ENCODE measurements at regions not wholly inside any gene's neighbourhood (a gene's known extent, or its start where the extent isn't known, plus 50 kb on each side); places are given as distances from the start of the nearest gene placed in this dataset. TPM values are rescaled to one million over a fixed set of nuclear protein-coding genes. Genes with fewer than 3 reads are reported as not detected.

DNA sequence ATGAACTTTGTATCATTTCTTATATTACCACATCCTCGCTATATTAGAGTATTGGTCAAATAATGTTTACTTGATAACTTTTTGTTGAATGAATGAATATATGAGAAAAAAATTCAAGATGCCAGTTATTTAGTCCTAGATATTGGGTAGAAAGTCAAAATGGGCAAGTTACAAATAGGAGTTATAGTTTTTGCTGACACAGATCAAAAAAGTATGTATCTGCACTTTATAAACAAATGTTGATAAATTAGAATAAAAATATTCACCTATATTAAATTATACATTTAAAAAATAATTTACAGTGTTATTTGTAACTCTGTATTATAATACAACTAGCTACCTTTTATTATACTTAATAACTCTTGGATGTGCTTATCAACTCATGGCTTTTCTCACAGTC, 57.8 kb upstream of the NDST4 start:
- no peak for TF ChIP-seq POLR2A (IDR thresholded peaks at IDR 0.05)
- TF ChIP-seq, protein P1, sequence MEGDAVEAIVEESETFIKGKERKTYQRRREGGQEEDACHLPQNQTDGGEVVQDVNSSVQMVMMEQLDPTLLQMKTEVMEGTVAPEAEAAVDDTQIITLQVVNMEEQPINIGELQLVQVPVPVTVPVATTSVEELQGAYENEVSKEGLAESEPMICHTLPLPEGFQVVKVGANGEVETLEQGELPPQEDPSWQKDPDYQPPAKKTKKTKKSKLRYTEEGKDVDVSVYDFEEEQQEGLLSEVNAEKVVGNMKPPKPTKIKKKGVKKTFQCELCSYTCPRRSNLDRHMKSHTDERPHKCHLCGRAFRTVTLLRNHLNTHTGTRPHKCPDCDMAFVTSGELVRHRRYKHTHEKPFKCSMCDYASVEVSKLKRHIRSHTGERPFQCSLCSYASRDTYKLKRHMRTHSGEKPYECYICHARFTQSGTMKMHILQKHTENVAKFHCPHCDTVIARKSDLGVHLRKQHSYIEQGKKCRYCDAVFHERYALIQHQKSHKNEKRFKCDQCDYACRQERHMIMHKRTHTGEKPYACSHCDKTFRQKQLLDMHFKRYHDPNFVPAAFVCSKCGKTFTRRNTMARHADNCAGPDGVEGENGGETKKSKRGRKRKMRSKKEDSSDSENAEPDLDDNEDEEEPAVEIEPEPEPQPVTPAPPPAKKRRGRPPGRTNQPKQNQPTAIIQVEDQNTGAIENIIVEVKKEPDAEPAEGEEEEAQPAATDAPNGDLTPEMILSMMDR (IDR thresholded peaks at IDR 0.05): no peak
- Histone ChIP-seq H3K4me1 (no peaks in the 10 kb centered on the region), H3K27me3 (no peaks in the 10 kb centered on the region), H3K36me3 (no peaks in the 10 kb centered on the region), H3K4me3 (no peak overlapping the region), H3K27ac (no peak overlapping the region), H3K9me3 (no peaks in the 10 kb centered on the region)
- DNase-seq: no peak
- intact Hi-C loops (cut with DNase I; ENCODE audit: low total_unique reads): no loop called here

DNA sequence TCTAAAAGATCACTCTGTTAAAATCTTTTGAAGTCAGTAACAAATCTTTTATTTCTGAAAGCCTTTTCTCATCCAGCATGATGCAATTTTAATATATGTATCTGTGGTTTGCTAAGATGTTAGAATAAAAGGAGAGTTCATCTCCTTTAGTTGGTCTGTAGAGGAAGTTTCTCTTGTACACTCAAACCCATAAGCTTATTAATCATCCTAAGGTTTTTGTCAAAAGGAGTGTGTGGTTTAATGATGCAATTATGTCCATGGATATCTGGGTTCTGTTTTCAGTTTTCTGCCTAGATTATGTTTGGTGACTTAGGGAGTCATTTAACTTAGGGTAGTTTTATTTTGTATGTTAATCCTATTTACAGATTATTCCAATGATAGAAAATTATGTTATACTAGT, 52.1 kb upstream of the NDST4 start:
- Histone ChIP-seq H3K4me3 (no peak overlapping the region), H3K4me1 (no peaks in the 10 kb centered on the region), H3K36me3 (no peaks in the 10 kb centered on the region), H3K27ac (no peak overlapping the region), H3K9me3 (no peaks in the 10 kb centered on the region), H3K27me3 (no peaks in the 10 kb centered on the region)
- TF ChIP-seq, protein P1 (IDR thresholded peaks at IDR 0.05): no peak
- no peak for TF ChIP-seq POLR2A (IDR thresholded peaks at IDR 0.05)
- DNase-seq: no peak
- intact Hi-C loops (cut with DNase I; ENCODE audit: low total_unique reads): no loop called here

MicroRNAs encoded in the stretch of these regions (microRNA counts, 767-probe panel; counts per million panel counts)
- microRNA hsa-miR-1973: 0 counts per million in 2 donors

Small RNA genes in the stretch of these regions (small RNA-seq; reads per million reads assigned to genes)
- gene RNU6-119P: not detected
